IPS DF 19.7 (cell line): ENCODE measurements at regions not wholly inside any gene's neighbourhood (a gene's known extent, or its start where the extent isn't known, plus 50 kb on each side); places are given as distances from the start of the nearest gene placed in this dataset.
"Not testable (repeated sequence)": the region's sequence is repeated elsewhere in the genome, so short reads cannot be mapped to it uniquely, and the experiment has no call there.

Experiments used
- DNase-seq: peaks from one replicate; pipeline ENCODE4 v3.0.0-alpha.2; 2013; ENCODE audit warnings: low read depth, low spot score

GRCh38 chr5:18699681-18700080 is 1065.4 kb downstream of the TAF11L14 start:
- DNase-seq, result no peak

GRCh38 chr5:18702821-18703220 is 1068.6 kb downstream of the TAF11L14 start:
- DNase-seq, result no peak

DNA sequence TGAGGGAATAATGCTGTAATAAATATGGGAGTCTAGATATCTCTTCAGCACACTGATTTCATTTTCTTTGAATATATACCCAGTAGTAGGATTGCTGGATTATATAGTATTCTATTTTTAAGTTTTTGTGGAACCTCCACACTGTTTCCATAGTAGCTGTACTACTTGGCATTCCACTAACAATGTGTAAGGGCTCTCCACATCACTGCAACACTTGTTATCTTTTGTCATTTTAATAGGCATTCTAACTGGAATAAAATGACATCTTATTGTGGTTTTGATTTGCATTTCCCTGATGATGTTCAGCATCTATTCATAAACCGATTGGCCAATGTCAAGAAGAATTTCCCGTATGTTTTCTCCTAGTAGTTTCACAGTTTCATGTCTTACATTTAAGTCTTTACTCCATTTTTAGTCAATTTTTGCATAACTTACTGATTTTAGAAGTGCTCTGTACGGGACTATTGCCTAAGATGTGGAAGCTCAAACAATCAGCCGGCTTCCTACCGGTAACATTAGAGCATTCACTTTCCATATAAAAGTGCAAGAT is 1078.8 kb downstream of the TAF11L14 start:
- no peak for DNase-seq

- no peak for DNase-seq
These were observed 1085.7 kb downstream of the TAF11L14 start for GRCh38 chr5:18720002-18720401.

- DNase-seq, result no peak
These were observed 1098.6 kb downstream of the TAF11L14 start for GRCh38 chr5:18732556-18733479.

DNA sequence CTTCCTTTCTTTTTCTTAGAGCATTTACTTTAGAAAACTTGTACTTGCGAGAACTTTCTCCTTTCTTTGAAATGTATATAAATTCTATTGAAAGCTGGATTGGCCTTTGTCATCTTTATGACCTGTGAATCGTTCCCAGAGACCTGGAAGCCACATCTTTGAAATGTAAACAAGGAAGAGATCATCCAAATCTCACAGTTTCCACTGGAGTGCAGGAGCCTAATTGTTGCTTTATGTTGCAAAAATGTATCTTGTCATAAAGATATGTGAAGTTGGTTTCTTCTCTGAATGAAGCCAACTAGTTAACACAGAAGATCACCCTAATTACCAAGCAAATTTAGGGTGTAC is 1101.8 kb downstream of the TAF11L14 start:
- DNase-seq, result peak; percentile 67

DNA sequence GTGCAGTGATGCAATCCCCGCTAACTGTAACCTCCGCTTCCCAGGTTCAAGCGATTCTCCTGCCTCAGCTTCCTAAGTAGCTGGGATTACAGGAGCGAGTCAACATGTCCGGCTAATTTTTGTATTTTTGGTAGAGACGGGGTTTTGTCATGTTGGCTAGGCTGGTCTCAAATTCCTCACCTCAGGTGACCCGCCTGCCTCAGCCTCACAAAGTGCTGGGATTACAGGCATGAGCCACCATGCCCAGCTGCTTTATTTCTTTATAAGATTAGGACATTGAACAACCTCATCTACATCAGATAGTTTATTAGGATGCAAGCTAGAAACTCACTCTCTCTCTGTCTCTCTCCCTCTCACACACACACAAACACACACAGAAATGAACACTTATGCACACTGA is 1102.5 kb downstream of the TAF11L14 start:
- DNase-seq, result not testable (repeated sequence)

DNA sequence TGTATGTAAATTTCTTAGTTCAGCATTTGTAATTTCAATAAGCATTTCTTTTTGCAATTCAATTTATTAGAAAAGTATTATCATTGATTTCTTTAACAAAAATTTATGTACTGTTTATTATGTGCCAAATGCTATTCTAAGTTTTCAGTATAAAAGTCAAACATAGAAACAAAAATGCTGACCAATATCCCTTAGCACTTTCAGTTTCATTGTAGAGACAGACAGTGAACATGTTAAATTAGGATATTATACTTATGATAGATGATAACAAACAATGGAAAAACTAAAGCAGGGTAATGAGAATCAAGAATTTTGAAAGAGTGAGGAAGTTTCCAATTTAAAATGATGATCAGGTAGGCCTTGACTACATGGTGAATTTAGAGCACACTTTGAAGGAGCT is 1106.0 kb downstream of the TAF11L14 start:
- no peak for DNase-seq

DNA sequence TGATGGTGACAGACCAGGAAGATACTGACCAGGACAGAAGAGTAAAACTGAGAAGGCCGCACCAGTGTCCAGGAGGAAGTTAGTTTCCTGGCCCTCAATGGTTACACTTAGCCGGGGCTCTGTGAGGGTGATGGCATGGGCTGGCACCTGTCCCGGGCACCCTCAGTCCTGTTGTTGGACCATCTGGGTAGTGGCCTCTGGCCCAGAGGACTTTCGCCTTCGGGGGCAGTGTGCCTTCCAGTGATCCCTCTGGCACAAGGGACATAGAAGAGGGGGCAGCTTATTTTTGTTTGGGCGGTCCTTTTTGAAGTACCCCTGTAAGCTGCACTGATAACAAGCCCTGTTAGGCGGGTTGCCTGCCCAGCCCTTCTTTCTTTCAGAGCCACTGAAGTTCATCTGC is 1108.6 kb downstream of the TAF11L14 start:
- DNase-seq, result no peak

GRCh38 chr5:18744441-18744840 is 1110.2 kb downstream of the TAF11L14 start:
- no peak for DNase-seq

- no peak for DNase-seq
These were observed 1111.1 kb downstream of the TAF11L14 start for GRCh38 chr5:18745042-18745987.

GRCh38 chr5:18745988-18746615 is 1111.8 kb downstream of the TAF11L14 start:
- no peak for DNase-seq

DNA sequence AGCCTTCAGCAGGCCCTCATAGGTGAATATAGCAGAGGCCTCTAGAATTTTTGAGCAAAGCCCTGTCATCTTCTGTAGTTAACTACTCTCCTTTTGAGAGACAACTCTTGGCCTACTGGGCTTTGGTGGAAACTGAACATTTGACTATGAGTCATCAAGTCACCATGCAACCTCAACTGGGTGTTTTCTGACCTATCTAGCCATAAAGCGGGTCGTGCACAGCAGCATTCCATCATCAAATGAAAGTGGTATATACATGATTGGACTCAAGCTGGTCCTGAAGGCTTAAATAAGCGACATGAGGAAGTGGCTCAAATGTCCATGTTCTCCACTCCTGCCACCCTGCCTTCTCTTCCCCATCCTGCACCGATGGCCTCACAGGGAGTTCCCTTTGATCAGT is 1115.5 kb downstream of the TAF11L14 start:
- no peak for DNase-seq

GRCh38 chr5:18752317-18752716 is 1118.1 kb downstream of the TAF11L14 start:
- DNase-seq, result no peak

DNA sequence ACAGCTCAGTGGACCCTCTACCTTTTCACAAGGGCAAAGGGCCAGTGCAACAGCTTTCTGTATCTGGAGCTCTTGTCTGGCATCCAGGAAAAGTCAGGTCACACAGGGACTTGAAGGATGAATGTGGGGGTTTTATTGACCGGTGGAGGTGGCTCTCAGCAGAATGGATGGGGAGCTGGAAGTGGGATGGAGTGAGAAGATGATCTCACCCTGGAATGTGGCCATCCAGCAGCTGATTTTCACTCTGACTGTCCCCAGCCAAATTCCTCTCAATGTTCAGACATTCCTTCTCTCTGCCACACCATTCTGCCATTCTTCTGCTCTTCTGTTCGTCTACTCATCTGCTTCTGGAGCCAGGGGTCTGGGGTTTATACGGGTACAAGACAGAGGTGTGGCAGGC is 1119.9 kb downstream of the TAF11L14 start:
- no peak for DNase-seq

- DNase-seq, result no peak
These were observed 1127.5 kb downstream of the TAF11L14 start for GRCh38 chr5:18761801-18762200.

- no peak for DNase-seq
These were observed 1129.9 kb downstream of the TAF11L14 start for GRCh38 chr5:18764161-18764560.

DNA sequence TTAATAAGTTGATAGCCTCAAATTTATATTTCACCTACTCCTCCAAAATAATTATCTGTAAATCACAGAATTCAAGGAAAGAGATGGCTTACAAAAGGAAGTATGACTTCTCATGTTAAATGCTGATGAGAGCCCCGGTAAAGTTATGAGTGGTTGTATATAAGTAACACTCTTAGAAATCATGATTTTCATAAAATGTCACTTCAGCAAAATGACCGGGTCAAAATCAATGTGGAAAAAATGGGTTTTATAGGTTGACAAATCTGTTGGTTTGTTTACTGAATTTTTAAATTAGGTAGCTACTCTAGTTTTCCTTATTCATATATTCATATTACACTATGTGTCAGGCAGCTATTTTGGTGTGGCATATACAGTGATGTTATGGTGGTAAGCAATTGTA is 1131.0 kb downstream of the TAF11L14 start:
- DNase-seq, result no peak

GRCh38 chr5:18771097-18771610 is 1136.9 kb downstream of the TAF11L14 start:
- no peak for DNase-seq

- DNase-seq, result no peak
These were observed 1138.2 kb downstream of the TAF11L14 start for GRCh38 chr5:18772475-18772874.

DNA sequence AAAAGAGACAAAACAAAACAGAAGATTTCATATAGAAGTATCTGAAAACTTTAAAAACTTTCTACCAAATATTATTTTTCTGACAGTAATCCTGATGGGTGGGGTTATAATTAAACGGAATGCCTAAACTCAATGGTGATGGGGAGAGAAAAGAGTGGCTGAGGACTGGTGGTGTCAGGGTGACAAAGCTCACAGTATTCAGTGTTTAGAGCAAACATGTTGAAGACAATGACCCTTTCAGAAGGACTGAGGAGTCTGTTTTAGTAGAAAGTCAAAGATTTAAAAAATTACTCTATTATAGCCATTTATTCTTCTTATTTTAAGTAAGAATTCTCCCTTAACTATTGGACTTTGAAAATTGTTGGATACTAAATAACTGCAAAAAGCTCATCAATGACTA is 1144.0 kb downstream of the TAF11L14 start:
- no peak for DNase-seq
